ENCODE measurements at regions not wholly inside any gene's neighbourhood (a gene's known extent, or its start where the extent isn't known, plus 50 kb on each side); places are given as distances from the start of the nearest gene placed in this dataset.
"Not testable (repeated sequence)": the region's sequence is repeated elsewhere in the genome, so short reads cannot be mapped to it uniquely, and the experiment has no call there.

DNA sequence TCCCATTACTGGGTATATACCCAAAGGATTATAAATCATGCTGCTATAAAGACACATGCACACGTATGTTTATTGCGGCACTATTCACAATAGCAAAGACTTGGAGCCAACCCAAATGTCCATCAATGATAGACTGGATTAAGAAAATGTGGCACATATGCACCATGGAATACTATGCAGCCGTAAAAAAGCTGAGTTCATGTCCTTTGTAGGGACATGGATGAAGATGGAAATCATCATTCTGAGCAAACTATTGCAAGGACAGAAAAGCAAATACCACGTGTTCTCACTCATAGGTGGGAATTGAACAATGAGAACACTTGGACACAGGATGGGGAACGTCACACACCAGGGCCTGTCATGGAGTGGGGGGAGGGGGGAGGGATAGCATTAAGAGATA, 175.0 kb upstream of the FZD8 start:
- not testable (repeated sequence) for TF ChIP-seq POLR2A (IDR thresholded peaks at IDR 0.05; ENCODE audit: low read depth, low read length); USF2 (IDR thresholded peaks at IDR 0.05; ENCODE audit: low read depth, low read length); CEBPB (IDR thresholded peaks at IDR 0.05; ENCODE audit: low read depth, low read length); RCOR1 (IDR thresholded peaks at IDR 0.05; ENCODE audit: insufficient replicate concordance, low read length); SMC3 (IDR thresholded peaks at IDR 0.05; ENCODE audit: low read depth, low read length)
- TF ChIP-seq, protein P1, sequence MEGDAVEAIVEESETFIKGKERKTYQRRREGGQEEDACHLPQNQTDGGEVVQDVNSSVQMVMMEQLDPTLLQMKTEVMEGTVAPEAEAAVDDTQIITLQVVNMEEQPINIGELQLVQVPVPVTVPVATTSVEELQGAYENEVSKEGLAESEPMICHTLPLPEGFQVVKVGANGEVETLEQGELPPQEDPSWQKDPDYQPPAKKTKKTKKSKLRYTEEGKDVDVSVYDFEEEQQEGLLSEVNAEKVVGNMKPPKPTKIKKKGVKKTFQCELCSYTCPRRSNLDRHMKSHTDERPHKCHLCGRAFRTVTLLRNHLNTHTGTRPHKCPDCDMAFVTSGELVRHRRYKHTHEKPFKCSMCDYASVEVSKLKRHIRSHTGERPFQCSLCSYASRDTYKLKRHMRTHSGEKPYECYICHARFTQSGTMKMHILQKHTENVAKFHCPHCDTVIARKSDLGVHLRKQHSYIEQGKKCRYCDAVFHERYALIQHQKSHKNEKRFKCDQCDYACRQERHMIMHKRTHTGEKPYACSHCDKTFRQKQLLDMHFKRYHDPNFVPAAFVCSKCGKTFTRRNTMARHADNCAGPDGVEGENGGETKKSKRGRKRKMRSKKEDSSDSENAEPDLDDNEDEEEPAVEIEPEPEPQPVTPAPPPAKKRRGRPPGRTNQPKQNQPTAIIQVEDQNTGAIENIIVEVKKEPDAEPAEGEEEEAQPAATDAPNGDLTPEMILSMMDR (conservative IDR thresholded peaks at IDR 0.05; ENCODE audit: low read depth, low read length), result not testable (repeated sequence)

All from IMR-90 (cell line).